ENCODE measurements at regions not wholly inside any gene's neighbourhood (a gene's known extent, or its start where the extent isn't known, plus 50 kb on each side); places are given as distances from the start of the nearest gene placed in this dataset.

DNA sequence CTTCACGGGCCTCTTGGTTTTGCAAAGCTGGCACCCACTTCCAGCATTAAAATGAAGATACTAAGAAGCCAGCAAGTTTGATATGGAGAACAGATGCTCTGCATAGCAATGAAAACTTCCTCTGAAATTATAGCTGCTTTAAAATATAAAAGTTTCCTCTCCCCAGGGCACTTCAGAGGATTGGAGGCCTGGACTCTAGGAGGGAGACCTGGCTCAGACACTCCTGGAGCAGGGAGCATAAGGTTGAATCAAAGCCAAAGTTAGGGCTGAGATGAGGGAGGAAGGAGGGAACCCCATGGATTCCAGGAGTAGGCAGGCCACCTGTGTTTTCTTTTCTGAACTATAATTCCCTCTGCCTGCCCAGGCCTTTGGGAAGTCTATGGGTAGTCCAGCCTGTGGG lies 176.0 kb upstream of the RPL38 start:
- no peak for DNase-seq

DNA sequence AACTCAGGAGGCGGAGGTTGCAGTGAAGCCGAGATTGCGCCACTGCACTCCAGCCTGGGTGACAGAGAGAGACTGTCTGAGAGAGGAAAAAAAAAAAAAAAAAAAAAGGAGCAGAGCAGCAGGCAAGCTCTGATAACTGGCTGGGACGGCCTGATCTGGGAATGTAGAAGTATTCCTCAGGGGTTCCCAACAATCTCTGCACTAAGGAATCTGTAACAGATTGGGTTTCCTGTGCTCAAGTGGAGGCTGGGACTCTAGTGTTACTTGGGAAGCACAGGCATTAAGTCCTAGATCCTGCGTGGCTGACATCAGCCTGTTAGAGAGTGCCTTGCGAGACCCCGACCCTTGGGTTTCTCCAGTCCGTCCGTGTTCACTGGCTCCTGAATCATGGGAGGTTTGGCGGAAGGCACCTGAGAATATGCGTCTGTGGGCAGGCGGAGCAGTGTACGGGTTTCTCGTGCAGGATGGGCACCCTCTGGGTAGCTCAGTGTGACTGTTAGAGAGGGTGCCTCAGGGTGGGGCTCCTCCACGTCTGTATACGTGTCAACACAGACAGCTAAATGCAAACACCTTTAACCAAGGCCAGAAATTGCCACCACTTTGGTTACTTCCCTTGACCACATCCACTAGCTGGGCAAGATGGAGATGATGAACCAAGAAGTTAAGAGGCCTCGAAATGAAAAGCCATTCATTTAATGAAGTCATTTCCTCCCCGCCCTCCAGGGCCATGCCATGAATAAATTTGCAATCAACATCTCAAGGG lies 174.9 kb upstream of the RPL38 start:
- DNase-seq = no peak

DNA sequence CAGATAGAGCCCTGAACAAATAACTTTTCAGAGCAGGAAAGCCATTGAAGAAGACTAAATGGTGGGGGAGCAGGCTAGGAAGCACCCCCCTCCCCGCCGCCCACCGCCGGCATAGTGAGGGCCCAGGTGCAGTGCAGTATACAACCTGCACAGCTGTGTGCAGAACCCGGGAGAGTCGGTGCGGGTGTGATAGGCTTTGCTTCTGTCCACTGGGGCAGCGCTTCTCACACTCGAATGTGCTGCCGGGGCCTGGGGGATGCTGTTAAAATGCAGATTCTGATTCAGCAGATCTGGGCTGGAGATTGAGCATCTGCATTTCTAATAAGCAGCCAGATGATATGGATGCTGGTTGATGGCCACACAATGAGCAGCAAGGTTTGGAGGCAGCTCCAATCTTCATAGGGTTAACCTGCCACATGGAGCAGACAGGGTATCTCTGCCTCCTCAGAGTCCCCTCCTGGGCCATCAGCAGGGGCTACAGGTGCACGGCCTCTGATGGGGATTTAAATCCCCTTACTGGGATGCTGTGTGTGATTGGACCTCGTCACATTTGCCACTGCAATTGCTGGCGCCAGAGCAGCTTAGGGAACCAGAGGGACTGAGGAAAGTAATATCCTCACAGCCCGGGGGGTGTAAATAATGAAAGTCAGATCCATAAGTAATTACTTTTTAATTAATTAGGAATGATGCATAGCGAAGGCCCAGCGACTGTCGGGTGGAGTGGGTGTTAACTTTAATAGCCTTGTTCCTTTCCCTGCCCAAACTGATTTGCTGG lies 172.0 kb upstream of the RPL38 start:
- no peak for DNase-seq

DNA sequence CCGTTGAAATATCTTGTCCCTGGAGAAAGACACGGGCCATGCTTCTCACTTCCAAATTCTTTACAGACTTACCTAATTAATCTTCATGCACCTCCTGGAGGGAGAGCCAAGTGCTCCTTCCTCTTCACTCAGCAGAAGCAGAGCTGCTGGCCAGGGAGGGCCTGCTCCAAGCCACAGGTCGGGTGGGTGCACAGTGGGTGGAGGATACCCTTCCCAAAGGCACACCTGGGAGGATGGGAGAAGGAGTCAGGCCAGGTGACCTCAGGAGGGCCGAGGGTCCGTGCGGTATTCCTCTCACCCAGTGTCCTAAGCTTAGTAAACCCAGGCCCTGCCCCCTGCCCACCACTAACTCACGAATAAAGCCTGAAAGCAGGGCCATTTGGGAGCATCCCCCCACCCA lies 171.3 kb upstream of the RPL38 start:
- DNase-seq = no peak

DNA sequence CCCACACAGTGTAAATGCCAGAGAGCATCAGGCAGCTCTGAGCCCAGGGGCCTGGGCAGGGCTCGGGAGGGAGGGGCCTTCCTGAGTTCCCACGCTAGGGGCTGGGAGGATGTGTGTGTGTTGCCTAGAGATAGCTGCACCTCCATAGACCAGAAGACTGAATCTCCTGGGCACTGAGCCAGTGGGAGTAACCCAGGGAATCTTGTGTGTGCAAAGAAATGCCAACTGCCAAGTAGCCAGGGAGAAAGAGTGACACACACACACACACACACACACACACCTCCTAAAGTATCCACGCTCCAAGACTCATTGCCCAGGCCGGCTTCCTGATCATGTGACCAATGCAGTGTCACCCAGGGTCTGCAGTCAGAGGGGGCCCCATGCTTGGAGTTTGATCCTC lies 166.2 kb upstream of the RPL38 start:
- DNase-seq = no peak

DNA sequence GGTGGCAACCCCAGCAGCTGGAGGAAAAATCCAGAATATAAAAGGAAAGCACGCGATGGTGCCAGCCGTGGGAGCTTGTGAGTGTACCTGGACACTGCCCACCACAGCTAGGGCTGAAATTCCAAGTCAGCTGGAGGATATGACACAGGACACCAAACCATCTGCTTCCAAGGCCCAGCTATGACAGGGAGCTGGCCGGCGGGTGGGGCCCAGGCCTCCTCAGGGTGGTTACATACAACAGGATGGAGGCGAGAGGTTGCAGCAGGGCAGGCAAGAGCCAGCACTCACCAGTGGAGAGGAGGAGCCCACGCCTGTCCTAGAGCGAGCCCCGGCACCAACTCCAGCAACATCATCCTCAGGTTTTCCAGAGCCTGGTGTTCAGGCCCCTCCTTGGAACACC lies 163.2 kb upstream of the RPL38 start:
- DNase-seq = no peak

DNA sequence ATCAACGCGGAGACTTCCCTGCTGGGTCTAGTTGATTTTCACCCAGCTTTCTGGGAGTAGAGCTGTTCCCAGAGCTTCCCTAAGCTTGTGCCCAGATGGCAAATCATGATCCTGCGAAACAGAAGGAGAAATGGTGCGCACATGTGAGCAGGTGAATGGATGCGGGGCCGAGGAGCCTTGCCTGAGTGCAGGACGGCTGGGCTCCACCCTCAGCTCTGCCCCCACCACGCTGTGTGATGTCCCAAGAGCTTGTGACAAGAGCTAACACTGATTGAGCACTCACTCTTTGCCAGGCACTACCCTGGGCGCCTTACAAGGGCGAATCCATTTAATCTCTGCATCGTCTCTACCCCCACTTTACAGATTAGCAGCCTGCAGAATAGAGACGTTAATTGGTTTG lies 162.7 kb upstream of the RPL38 start:
- DNase-seq = no peak

DNA sequence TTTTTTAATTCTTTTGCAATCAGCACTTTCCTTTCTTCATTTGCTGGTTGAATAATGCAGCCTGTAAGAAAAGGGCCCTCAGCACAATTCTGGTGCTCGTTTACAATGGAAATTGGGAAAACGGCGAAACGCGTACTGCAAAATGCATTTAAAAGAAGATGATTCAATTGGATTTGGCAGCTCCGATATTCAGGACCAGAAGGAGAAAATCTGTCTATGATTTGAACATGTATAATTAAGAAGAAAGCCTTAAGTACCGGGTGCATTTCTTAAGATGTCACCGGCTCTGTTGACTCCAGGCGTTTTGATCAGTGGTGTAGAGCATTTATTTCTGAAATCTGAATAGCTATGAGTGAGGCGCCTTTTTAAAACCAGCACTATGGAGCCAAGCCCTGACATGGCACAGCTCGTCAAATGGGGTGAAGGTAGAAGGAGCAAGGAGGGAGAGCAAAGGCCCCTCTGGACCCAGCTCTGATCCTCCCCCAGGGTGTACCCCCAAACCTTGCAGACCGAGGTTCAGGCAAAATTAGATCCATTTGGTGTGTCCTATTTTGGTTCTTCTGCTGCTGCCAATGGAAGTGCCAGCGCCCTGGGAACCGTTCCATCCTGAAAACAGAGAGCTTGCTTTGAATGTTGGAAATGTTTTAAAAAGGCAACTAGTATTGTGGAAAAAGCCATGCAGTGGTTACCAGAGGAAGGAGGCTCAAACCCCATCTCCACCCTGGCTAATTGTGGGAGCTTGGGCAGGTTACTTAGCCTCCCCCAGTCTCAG lies 161.4 kb upstream of the RPL38 start:
- DNase-seq = no peak

DNA sequence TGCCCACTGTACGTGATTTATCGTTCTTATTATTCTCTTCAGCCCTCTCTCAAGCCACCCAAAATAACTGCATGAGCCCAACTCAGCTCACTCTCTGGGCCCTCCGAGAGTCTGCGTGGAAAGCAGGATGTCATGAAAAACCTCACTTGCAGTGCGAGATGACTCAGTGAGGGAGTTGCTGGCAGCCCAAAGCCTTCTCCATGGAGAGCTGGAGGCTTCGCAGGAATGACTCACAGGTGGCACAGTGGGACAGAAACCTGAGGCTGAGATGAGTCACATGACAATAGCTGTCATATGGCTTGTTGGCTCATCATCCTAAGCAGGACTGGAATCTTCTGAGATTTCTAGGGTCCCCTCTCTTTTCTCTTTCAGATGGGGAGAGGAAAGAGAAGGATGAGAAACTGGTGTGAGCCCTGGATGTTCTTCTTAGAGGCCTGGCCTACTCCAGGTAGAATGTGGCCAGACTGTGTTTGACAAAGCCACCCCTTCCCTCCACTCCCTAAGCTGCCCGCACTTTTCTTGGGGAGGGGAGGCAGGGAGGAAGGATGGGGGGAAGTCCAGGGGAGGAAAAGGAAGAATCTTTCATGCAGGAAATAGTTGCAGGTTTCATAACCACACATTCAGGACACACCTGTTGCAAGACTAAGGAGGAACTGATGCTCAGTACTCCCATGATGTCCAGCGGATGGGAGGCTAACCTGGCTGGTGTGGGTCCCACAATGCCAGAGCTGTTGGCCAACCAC lies 160.6 kb upstream of the RPL38 start:
- peak; percentile 2 to 3 for DNase-seq

DNA sequence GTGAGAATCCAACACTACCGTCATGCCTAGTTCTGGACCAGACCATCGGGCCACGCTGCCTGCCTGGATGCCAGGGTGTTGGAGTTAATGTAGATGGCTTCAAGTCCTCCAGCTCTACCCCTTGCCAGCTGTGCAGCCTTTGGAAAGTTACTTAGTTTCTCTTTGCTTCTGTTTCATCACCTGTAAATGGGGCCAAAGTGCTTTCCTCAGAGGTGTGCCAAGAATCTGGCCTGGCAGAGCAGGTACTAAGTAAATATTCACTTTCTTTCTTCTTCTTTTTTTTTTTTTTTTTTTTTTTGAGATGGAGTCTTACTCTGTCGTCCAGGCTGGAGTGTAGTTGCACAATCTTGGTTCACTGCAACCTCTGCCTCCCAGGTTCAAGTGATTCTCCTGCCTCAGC lies 159.5 kb upstream of the RPL38 start:
- no peak for DNase-seq

DNA sequence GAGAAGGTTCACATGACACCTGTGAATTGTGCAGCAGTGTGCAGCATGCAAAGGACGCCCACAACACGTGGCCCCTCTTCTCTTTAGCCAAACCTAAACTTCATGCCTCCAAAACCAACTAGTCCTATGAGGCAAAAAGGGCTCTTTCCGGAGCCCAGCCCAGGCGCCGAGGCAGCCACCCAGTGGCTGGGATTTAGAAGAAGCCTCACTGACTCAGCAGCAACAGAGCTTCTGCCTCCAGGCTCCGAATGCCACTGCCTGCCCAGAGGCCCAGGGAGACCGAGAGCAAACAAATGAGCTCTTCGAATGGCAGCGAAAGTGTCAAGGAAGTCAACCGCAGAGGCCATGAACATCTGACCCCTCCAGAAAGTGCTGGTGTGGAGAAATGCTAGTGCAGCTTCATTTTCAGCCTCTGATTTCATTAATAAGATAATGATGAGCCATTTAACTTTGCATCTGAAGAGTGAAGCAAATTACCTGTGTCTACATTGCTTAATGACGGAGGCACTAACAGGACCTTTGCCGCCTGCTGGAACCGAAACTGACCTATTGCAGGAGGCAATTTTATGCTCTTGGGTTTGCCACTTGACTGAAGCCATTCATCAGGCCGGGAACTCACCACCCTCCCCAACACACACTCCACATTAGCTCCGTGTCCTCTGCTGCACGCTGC lies 157.7 kb upstream of the RPL38 start:
- DNase-seq = no peak

DNA sequence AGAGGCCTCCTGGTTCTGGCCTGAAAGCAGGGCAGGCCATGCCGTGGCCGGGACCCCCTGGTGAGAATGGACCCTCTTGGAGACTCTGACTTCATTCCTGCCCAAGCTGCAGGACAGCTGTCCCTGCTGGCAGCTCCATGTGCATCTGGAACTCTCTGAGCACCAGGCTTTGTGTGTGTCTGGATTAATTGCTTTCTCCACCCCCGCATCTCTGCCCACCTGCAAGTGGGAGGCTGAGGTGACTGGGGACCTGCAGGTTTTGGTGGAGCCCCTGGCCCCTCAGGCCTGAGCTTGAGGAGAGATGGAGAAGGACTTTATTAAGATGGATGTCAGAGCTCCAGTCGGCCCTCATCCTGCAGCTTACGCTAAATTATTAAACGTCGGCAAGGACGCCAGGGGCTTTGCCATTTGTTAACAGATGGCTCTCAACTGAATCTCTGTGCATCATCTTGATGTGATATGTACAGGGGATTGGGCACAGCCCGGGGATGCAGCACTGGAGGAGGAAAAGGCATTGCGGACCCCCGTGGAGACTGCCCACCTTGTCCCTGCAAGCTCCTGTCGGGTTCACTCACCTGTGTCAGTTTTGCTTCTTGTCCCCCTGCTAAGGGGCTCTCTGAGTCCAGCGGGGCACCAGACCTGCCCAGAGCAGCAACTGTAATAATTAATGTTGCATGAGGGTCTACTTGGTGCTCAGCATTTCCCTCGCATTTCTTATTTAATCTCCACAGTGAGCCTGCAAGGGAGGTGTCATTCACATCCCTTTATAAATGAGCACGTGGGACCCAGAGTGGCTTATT lies 154.1 kb upstream of the RPL38 start:
- DNase-seq = no peak

DNA sequence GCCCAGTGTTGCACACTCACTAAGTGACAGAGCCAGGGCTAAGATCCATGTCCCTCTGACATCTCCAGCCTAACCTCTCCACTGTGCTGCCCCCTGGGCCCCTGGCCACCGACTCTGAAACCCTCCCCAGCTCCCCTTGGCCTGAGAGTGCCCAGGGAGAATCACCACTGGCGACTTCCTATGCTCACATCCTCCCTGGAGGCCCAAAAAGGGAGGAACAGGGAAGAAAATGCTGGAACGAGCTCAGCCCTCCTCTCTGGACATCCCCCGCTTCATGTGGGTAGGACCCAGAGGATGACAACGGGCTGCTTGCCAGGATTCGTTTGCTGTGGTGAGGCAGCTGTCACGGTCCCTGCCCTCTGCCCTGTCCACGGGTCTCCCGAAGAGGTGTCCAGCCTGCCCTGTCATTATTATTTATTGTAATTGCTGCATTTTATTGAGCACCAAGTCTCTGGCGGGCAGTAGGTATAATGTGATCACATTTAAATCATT lies 153.5 kb upstream of the RPL38 start:
- no peak for DNase-seq

DNA sequence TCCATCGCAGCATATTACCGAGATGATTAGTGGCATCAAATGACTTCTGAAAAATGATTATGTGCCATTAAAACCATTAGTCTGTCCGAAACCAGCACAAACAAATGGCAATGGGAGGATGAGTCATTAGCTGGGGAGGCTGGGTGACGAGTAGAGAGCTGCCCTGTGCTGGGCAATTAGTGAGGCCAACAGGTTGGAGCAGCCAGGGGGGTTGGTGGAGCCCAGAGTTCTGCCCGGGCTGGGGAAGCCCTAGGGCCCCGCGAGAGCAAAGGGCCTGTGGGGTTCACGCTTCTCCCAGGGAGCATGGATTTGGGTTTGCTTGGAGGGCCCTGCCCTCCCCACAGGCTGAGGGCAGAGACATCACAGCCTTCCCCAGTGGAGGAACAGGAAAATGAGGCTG lies 152.1 kb upstream of the RPL38 start:
- DNase-seq = no peak

DNA sequence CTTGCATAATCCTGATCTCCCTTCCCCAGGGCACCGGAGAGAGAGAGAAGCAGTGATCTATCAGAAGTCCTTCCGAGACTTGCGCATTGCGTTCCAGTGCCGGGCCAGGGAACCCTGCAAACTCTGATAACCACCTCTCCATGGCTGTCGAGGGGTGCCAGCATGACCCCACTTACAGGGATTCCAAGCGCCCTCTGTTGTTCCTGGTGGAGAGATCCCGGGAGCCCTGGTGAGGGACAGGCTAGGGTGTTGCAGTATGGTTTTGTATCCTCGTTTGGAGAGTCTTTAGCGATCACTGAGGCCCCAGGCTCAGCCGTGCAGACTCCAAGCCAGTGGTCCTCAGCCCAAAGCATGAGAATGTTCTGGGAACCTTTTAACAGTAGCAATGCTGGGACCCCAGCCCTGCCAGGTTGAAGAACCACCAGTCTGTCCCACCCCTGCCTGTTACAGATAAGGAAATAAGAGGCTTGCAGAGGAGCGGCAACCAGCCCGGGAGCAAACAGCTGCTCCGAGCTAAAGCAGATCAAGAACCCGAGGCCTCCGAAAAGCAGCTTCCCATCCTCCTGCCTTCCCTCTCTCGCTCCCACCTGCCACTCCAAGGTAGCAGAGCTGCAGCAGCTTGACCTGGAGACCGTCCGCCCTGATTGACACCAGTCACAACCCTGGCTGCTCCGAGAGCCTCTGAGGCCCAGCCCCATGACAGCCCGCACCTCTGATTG lies 150.3 kb upstream of the RPL38 start:
- no peak for DNase-seq

DNA sequence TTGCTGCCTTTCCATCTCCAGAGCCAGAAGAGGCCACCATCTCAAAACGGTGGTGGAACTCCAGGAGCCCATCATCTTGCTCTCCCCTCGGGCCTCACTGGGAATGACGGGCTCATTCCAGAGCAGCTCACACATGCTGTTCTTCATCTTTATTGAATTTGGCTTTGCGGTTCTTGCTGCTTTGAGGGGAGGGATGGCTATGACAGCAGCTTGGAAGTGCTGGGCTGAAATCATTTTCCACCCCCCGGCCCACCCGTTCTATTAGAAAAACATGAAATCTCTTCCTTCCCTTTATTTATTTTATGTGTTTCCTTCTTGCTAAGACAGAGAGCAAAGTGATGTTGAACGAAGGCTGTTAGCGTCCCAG lies 149.8 kb upstream of the RPL38 start:
- DNase-seq = no peak

DNA sequence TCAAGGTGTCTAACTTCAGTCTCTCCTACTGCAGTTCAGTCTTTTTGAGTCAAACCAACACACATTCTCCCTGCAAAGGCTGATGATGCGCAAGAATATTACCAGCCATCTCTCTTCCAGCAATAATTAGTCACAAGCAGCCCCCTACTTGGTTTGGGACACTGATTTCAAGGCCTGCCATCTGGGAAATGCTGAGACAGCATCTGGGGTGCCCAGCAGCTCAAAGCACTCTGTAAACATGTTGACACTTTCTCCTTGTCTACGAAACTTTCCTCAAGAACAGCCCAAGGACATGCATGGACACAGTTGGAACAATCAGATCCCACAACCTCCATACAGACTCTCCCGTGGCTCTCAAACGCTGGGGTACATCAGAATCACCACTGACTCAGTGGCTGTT lies 149.2 kb upstream of the RPL38 start:
- DNase-seq = no peak

DNA sequence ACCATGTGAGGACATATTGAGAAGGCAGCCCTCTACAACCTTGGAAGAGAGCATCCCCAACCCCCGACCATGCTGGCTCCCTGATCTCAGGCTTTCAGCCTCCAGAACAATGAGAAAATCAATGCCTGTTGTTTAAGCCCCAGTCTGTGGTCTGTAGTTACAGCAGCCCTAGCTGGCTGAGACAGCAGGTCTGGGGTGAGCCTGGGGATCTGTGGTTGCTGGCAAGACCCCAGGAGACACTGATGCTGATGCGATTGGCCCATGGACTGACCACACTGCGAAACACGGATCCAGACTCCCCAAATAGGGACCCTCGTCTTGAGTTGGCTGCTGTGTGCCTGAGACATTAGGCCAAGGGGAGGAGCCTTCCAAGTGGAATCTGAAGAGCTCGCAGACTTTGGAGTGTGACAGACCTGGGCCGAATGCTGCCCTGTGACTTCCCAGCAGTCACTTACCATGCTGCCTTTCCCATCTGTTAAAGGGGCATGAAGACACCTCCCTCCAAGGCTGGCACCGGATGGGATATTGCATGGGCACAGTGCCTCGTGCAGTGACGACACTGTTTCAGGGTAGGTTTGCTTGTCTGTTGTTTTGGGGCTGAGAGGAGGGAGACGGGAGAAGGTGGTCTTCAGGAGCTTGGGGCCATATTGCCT lies 147.8 kb upstream of the RPL38 start:
- DNase-seq = no peak

DNA sequence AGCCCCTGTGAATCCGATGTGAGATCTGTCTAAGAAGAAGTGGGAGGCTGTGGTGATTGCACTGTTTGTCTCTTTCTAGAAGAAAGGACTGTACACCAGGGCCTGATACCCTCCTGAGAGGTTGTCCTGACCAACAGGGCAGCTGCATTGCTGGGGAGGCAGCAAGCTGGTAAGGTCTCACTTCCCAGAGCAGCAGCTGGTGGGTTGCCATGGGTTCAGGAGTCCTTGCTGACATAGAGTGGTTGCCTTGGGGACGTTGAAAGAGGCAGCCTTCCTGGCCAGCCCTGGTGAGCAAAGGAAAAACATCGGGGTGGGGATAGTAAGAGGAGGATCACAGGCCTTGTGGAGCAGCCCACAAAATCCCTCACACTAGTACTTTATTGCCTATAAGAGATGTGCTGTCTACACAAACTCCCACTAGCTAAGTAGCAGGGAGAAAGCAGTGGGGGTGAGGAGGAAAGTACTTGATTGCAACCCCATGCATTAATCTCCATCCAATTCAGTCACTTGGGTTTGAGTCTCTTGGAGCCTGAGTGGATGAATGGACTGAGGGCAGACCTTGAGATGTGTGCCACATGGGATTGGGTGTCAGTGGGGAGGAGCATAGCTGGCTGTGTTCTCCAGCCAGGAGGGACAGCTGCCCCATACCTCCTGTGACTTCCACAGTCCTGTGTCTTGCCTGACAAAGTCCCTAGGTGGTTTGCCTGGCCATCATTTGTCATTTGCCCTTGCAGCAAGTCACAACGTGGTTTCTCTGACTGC lies 143.8 kb upstream of the RPL38 start:
- DNase-seq = no peak

DNA sequence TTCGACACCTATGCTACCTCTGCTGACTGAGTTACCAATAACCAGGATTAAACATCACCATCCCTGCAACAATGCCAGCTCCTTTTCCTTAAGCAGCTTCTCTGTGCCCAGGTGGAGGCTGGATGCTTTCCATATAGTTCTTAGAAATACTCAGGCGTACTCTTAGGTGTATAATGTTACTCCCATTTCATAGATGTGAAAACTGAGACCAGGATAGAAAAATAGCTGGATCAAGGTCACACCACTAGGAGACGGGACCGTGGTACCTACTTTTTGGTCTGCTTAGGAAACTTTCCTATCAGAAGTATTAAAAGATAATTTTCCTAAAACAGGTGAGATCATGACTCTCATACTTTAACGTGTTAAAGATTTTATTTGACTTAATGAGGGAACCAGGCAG lies 141.7 kb upstream of the RPL38 start:
- no peak for DNase-seq
